H1 (cell line): ENCODE measurements at regions not wholly inside any gene's neighbourhood (a gene's known extent, or its start where the extent isn't known, plus 50 kb on each side); places are given as distances from the start of the nearest gene placed in this dataset.

ENCODE experiments used
- CTCF ChIA-PET: fragments of 300-600 bp; sonication (Branson Sonifier 250); formaldehyde crosslinking; loops from one replicate; lab custom pipeline; 2021; ENCODE audit not compliant: partially characterized antibody; lab: Charles Lee
- POLR2A ChIA-PET: fragments of 300-600 bp; sonication (Branson Sonifier 250); formaldehyde crosslinking; loops from one replicate; lab custom pipeline; 2021; ENCODE audit warnings: inconsistent platforms; ENCODE audit not compliant: partially characterized antibody; lab: Charles Lee
- DNase-seq, 2 experiments: peaks; one replicate each; pipeline versions ENCODE4 v3.0.0 to v3.0.0-alpha.2; 2010 to 2022; ENCODE audit warnings: low spot score in 2 of 2, low read depth in 1 of 2, mixed read lengths in 1 of 2
- FAIRE-seq: peaks from 2 replicates; lab custom pipeline; 2011; peaks lifted over from hg19 to GRCh38; lab: Jason Lieb, UNC
- H2AFZ ChIP-seq: 2 replicates; pipeline ENCODE4 v1.8.1; 2012; ENCODE audit warnings: low read length, inconsistent platforms
- H2AK5ac ChIP-seq: 2 replicates; pipeline ENCODE4 v1.6.1; 2013; ENCODE audit warnings: low read depth, low read length
- H2BK120ac ChIP-seq: replicated peaks from 2 replicates; pipeline ENCODE3; 2013; ENCODE audit warnings: low read depth, low read length, inconsistent platforms
- H2BK12ac ChIP-seq: 2 replicates; pipeline ENCODE4 v1.6.1; 2013; ENCODE audit warnings: low read depth, low read length
- H2BK15ac ChIP-seq: 2 replicates; pipeline ENCODE4 v1.6.1; 2013; ENCODE audit warnings: low read length
- H2BK20ac ChIP-seq: 2 replicates; pipeline ENCODE4 v1.6.1; 2013; ENCODE audit warnings: low read length
- H2BK5ac ChIP-seq: 2 replicates; pipeline ENCODE4 v1.6.1; 2013; ENCODE audit warnings: low read depth, low read length
- H3K14ac ChIP-seq: 2 replicates; pipeline ENCODE4 v1.6.1; 2013; ENCODE audit warnings: inconsistent platforms; ENCODE audit not compliant: insufficient read length
- H3K18ac ChIP-seq: 2 replicates; pipeline ENCODE4 v1.6.1; 2013; ENCODE audit warnings: low read length; ENCODE audit errors: extremely low read depth
- H3K23ac ChIP-seq: 2 replicates; pipeline ENCODE4 v1.6.1; 2013; ENCODE audit warnings: inconsistent platforms; ENCODE audit not compliant: insufficient read length
- H3K23me2 ChIP-seq: 2 replicates; pipeline ENCODE4 v1.6.1; 2013; ENCODE audit warnings: low read depth, low read length
- H3K27ac ChIP-seq: 2 replicates; pipeline ENCODE4 v1.6.1; 2011; ENCODE audit warnings: low read depth, low read length, inconsistent platforms
- H3K27me3 ChIP-seq, 4 experiments: replicated peaks in 1 of 4; 1 replicate in 1 of 4; 2 replicates in 3 of 4; pipeline versions ENCODE4 v1.6.1 to v1.8.1; 2011 to 2013; ENCODE audit warnings: low read length in 3 of 4, mild to moderate bottlenecking in 3 of 4, inconsistent platforms in 2 of 4, mixed read lengths in 2 of 4, moderate library complexity in 1 of 4; ENCODE audit not compliant: control insufficient read depth in 3 of 4, insufficient read depth in 3 of 4; ENCODE audit errors: extremely low read depth in 1 of 4
- H3K36me3 ChIP-seq, 4 experiments: 2 replicates each; pipeline versions ENCODE4 v1.6.1 to v1.8.1; 2011 to 2013; ENCODE audit warnings: mild to moderate bottlenecking in 4 of 4, low read length in 3 of 4, moderate library complexity in 2 of 4, control low read depth in 1 of 4, inconsistent platforms in 1 of 4; ENCODE audit not compliant: insufficient read depth in 4 of 4, control insufficient read depth in 2 of 4
- H3K4ac ChIP-seq: replicated peaks from 2 replicates; pipeline ENCODE3; 2013; ENCODE audit warnings: low read length, low read depth, mixed read lengths, inconsistent platforms; ENCODE audit not compliant: insufficient read length
- H3K4me1 ChIP-seq, 4 experiments: replicated peaks in 1 of 4; 1 replicate in 1 of 4; 2 replicates in 3 of 4; pipeline versions ENCODE4 v1.6.1 to v1.8.1; 2011 to 2013; ENCODE audit warnings: low read length in 3 of 4, inconsistent platforms in 2 of 4, mixed read lengths in 1 of 4; ENCODE audit not compliant: insufficient read depth in 4 of 4, control insufficient read depth in 3 of 4
- H3K4me2 ChIP-seq, 2 experiments: 2 replicates each; pipeline versions ENCODE4 v1.6.1 to v1.8.1; 2011 to 2013; ENCODE audit warnings: low read depth in 2 of 2, low read length in 2 of 2, control low read depth in 1 of 2, inconsistent platforms in 1 of 2, mild to moderate bottlenecking in 1 of 2; ENCODE audit not compliant: insufficient read depth in 1 of 2
- H3K4me3 ChIP-seq, 4 experiments: fragments of 200-600, 300-600 bp in 1 of 4; sonication (generic), shearing (Covaris generic), sonication (Bioruptor Twin) in 1 of 4; 2 replicates each; pipeline versions ENCODE4 v1.5.1 to v1.8.1; 2011 to 2016; ENCODE audit warnings: low read length in 4 of 4, low read depth in 3 of 4, control low read depth in 2 of 4, inconsistent platforms in 2 of 4, mild to moderate bottlenecking in 2 of 4, mixed read lengths in 1 of 4, moderate library complexity in 1 of 4; ENCODE audit not compliant: insufficient read depth in 2 of 4; ENCODE audit errors: extremely low read depth in 1 of 4
- H3K56ac ChIP-seq: replicated peaks from 2 replicates; pipeline ENCODE3; 2013; ENCODE audit warnings: low read depth, mild to moderate bottlenecking, mixed read lengths, low read length, inconsistent platforms; ENCODE audit not compliant: insufficient read length
- H3K79me1 ChIP-seq: 2 replicates; pipeline ENCODE4 v1.6.1; 2013; ENCODE audit warnings: low read depth, low read length, control low read depth
- H3K79me2 ChIP-seq, 2 experiments: 2 replicates each; pipeline versions ENCODE4 v1.6.1 to v1.8.1; 2012 to 2013; ENCODE audit warnings: low read length in 2 of 2, mild to moderate bottlenecking in 2 of 2, inconsistent platforms in 1 of 2; ENCODE audit not compliant: insufficient read depth in 2 of 2, control insufficient read depth in 1 of 2
- H3K9ac ChIP-seq, 4 experiments: replicated peaks in 1 of 4; 1 replicate in 1 of 4; 2 replicates in 3 of 4; pipeline versions ENCODE4 v1.6.1 to v1.8.1; 2011 to 2013; ENCODE audit warnings: low read depth in 3 of 4, low read length in 3 of 4, control low read depth in 2 of 4, mild to moderate bottlenecking in 2 of 4, moderate library complexity in 2 of 4, inconsistent platforms in 1 of 4; ENCODE audit errors: extremely low read depth in 1 of 4
- H3K9me3 ChIP-seq, 2 experiments: 2 replicates each; pipeline versions ENCODE4 v1.6.1 to v1.8.1; 2012 to 2013; ENCODE audit warnings: mild to moderate bottlenecking in 2 of 2, moderate library complexity in 2 of 2, control low read depth in 1 of 2, inconsistent platforms in 1 of 2, low read depth in 1 of 2, low read length in 1 of 2, mixed read lengths in 1 of 2; ENCODE audit not compliant: insufficient read depth in 2 of 2
- H4K20me1 ChIP-seq, 2 experiments: replicated peaks in 1 of 2; 2 replicates each; pipeline versions ENCODE3 to v1.8.1; 2011 to 2013; ENCODE audit warnings: inconsistent platforms in 2 of 2, low read length in 2 of 2, mild to moderate bottlenecking in 1 of 2; ENCODE audit not compliant: insufficient read depth in 2 of 2, control insufficient read depth in 1 of 2
- H4K5ac ChIP-seq: 2 replicates; pipeline ENCODE4 v1.6.1; 2013; ENCODE audit warnings: low read length, low read depth, mixed read lengths, inconsistent platforms; ENCODE audit not compliant: insufficient read length
- H4K8ac ChIP-seq: 2 replicates; pipeline ENCODE4 v1.8.0; 2013; ENCODE audit warnings: mild to moderate bottlenecking, moderate library complexity, low read length, inconsistent platforms; ENCODE audit not compliant: insufficient read depth; ENCODE audit errors: extremely low read depth
- H4K91ac ChIP-seq: replicated peaks from 2 replicates; pipeline ENCODE3; 2013; ENCODE audit warnings: low read length, mixed read lengths, inconsistent platforms; ENCODE audit not compliant: insufficient read length
- ATF2 ChIP-seq: IDR thresholded peaks from 2 replicates; pipeline ENCODE4 v1.6.1; 2012; ENCODE audit warnings: low read length, inconsistent platforms
- CTCF ChIP-seq, 3 experiments: IDR thresholded peaks; 1 replicate in 2 of 3; 2 replicates in 1 of 3; pipeline versions ENCODE4 v1.5.1 to v1.6.1; 2011; ENCODE audit warnings: low read length in 3 of 3, mild to moderate bottlenecking in 3 of 3, inconsistent platforms in 2 of 3, low read depth in 1 of 3, moderate library complexity in 1 of 3; ENCODE audit not compliant: insufficient read depth in 1 of 3; ENCODE audit errors: control extremely low read depth in 1 of 3
- SP2 ChIP-seq: IDR thresholded peaks from 2 replicates; pipeline ENCODE4 v1.6.1; 2012; ENCODE audit warnings: mild to moderate bottlenecking, low read length, inconsistent platforms
- WGBS, 2 experiments: shearing (Covaris generic) in 1 of 2; methylation state at CpG; one replicate each; pipeline versions ENCODE4 v1.1.6 to v1.1.7; 2013 to 2015; ENCODE audit warnings: low lambda C conversion rate in 2 of 2, mixed read lengths in 2 of 2, inconsistent platforms in 1 of 2, low coverage in 1 of 2, missing lambda C conversion rate in 1 of 2; ENCODE audit not compliant: insufficient replicate concordance in 2 of 2, insufficient coverage in 1 of 2, insufficient read length in 1 of 2; ENCODE audit errors: extremely low coverage in 1 of 2, missing lambda C conversion rate in 1 of 2; 5-methylcytosine and 5-hydroxymethylcytosine counted together

GRCh38 chr5:116914869-116915504, 340.4 kb upstream of the SEMA6A start:
- ChIA-PET CTCF (interaction anchor here (0.7 to 1.2 kb wide), 2 partner anchors 9 to 36 kb away, joined by 3 read pairs; no protein-coding TSS in a partner anchor), POLR2A (no interaction called here)
- no peak overlapping the region for H2BK5ac ChIP-seq
- no peak overlapping the region for H3K56ac ChIP-seq
- no peak overlapping the region for H3K9ac ChIP-seq
- 97% methylated on average over 2 of the region's 2 CpGs; no CpG with 5 or more reads in 1 of the 2 experiments for WGBS, 2 experiments
- no peak overlapping the region for H3K18ac ChIP-seq
- no peaks in the 10 kb centered on the region for H3K4me1 ChIP-seq
- FAIRE-seq (no peak), DNase-seq (no peak)
- H2BK12ac ChIP-seq = no peak overlapping the region
- H4K8ac ChIP-seq = no peak overlapping the region
- no peak overlapping the region for H2AK5ac ChIP-seq
- peaks cover 0 to 1% (median 0%) of the 10 kb centered on the region in 4 experiments; a peak in 1 of 7 replicates for H3K27me3 ChIP-seq
- no peaks in the 10 kb centered on the region for H3K23me2 ChIP-seq
- no peak overlapping the region for H3K4me3 ChIP-seq
- H3K79me1 ChIP-seq = no peaks in the 10 kb centered on the region
- no peak overlapping the region for H3K4me2 ChIP-seq
- no peak overlapping the region for H3K14ac ChIP-seq
- H3K9me3 ChIP-seq = no peaks in the 10 kb centered on the region
- no peak overlapping the region for H2BK20ac ChIP-seq
- no peak overlapping the region for H2BK15ac ChIP-seq
- no peak overlapping the region for H3K27ac ChIP-seq
- no peak overlapping the region for H2AFZ ChIP-seq
- no peaks in the 10 kb centered on the region for H3K79me2 ChIP-seq
- H2BK120ac ChIP-seq = no peak overlapping the region
- no peak overlapping the region for H3K23ac ChIP-seq
- H3K36me3 ChIP-seq = no peaks in the 10 kb centered on the region
- H4K91ac ChIP-seq = no peak overlapping the region
- no peak overlapping the region for H3K4ac ChIP-seq
- H4K5ac ChIP-seq = no peak overlapping the region
- H4K20me1 ChIP-seq = no peaks in the 10 kb centered on the region
- no peak for TF ChIP-seq CTCF (IDR thresholded peaks at IDR 0.05; ENCODE audit: control extremely low read depth in 1 of 3, insufficient read depth in 1 of 3, low read depth in 1 of 3, low read length in 3 of 3)
- no peak for TF ChIP-seq ATF2
- TF ChIP-seq SP2 = no peak
